ENCODE measurements at regions not wholly inside any gene's neighbourhood (a gene's known extent, or its start where the extent isn't known, plus 50 kb on each side); places are given as distances from the start of the nearest gene placed in this dataset.

DNA sequence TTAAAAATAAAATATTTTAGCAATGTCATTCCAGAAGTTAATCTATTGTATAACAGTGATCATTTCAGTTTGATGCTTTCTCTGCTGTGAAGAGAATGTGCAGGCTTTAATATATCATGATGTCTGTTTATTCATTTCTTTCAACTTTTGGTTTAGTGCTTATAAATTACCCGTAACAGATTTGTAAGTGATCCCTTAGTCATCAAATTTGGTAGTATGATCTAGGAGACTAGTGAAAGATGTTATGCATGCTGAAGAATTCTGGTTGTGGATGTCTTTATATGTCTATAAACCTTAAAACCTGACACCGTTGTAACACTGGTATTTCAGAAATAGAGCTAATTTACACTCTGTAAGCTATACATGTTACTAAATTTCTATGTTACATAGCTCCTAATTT lies 260.4 kb downstream of the CPS1 start:
- no peaks in the 10 kb centered on the region for H3F3A ChIP-seq (ENCODE audit: control insufficient read depth, insufficient read depth)
- no peak overlapping the region for H3K27ac ChIP-seq (ENCODE audit: low read depth, low read length)
- no peaks in the 10 kb centered on the region for H3K4me1 ChIP-seq (ENCODE audit: control insufficient read depth, low read length)
- TF ChIP-seq EZH2phosphoT487 (IDR thresholded peaks at IDR 0.05; ENCODE audit: borderline replicate concordance, low read length), result no peak
- TF ChIP-seq, protein P1, sequence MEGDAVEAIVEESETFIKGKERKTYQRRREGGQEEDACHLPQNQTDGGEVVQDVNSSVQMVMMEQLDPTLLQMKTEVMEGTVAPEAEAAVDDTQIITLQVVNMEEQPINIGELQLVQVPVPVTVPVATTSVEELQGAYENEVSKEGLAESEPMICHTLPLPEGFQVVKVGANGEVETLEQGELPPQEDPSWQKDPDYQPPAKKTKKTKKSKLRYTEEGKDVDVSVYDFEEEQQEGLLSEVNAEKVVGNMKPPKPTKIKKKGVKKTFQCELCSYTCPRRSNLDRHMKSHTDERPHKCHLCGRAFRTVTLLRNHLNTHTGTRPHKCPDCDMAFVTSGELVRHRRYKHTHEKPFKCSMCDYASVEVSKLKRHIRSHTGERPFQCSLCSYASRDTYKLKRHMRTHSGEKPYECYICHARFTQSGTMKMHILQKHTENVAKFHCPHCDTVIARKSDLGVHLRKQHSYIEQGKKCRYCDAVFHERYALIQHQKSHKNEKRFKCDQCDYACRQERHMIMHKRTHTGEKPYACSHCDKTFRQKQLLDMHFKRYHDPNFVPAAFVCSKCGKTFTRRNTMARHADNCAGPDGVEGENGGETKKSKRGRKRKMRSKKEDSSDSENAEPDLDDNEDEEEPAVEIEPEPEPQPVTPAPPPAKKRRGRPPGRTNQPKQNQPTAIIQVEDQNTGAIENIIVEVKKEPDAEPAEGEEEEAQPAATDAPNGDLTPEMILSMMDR (IDR thresholded peaks at IDR 0.05; ENCODE audit: low read depth, low read length, poor library complexity, severe bottlenecking), result no peak
- no peaks in the 10 kb centered on the region for H3K36me3 ChIP-seq (ENCODE audit: control insufficient read depth, low read length)
- no peaks in the 10 kb centered on the region for H3K9me2 ChIP-seq (replicated peaks; ENCODE audit: control insufficient read depth, low read length)
- no peak overlapping the region for H3K4me2 ChIP-seq (ENCODE audit: low read length)
- no peaks in the 10 kb centered on the region for H3K27me3 ChIP-seq (ENCODE audit: control insufficient read depth, low read length)
- H4K20me1 ChIP-seq (ENCODE audit: control insufficient read depth, insufficient read depth, low read depth, low read length), result no peaks in the 10 kb centered on the region
- no peaks in the 10 kb centered on the region for H3K79me2 ChIP-seq (ENCODE audit: control insufficient read depth, low read length)
- no peak overlapping the region for H3K4me3 ChIP-seq (ENCODE audit: low read length)
- no peaks in the 10 kb centered on the region for H3K9me3 ChIP-seq (ENCODE audit: control insufficient read depth, insufficient read depth, low read length)

GRCh38 chr2:210818473-210818872 lies 262.1 kb downstream of the CPS1 start:
- no peaks in the 10 kb centered on the region for H3K36me3 ChIP-seq (ENCODE audit: control insufficient read depth, low read length)
- no peaks in the 10 kb centered on the region for H3K9me3 ChIP-seq (ENCODE audit: control insufficient read depth, insufficient read depth, low read length)
- H3K9me2 ChIP-seq (replicated peaks; ENCODE audit: control insufficient read depth, low read length), result no peaks in the 10 kb centered on the region
- no peak overlapping the region for H3K27ac ChIP-seq (ENCODE audit: low read depth, low read length)
- no peak overlapping the region for H3K4me3 ChIP-seq (ENCODE audit: low read length)
- no peaks in the 10 kb centered on the region for H3F3A ChIP-seq (ENCODE audit: control insufficient read depth, insufficient read depth)
- TF ChIP-seq, protein P1 (IDR thresholded peaks at IDR 0.05; ENCODE audit: low read depth, low read length, poor library complexity, severe bottlenecking), result no peak
- TF ChIP-seq EZH2phosphoT487 (IDR thresholded peaks at IDR 0.05; ENCODE audit: borderline replicate concordance, low read length), result no peak
- no peak overlapping the region for H3K4me2 ChIP-seq (ENCODE audit: low read length)
- H4K20me1 ChIP-seq (ENCODE audit: control insufficient read depth, insufficient read depth, low read depth, low read length), result no peaks in the 10 kb centered on the region
- H3K79me2 ChIP-seq (ENCODE audit: control insufficient read depth, low read length), result no peaks in the 10 kb centered on the region
- no peaks in the 10 kb centered on the region for H3K27me3 ChIP-seq (ENCODE audit: control insufficient read depth, low read length)
- H3K4me1 ChIP-seq (ENCODE audit: control insufficient read depth, low read length), result no peaks in the 10 kb centered on the region

GRCh38 chr2:210833403-210833802 lies 277.0 kb downstream of the CPS1 start:
- Histone ChIP-seq H3K9me3 (ENCODE audit: control insufficient read depth, insufficient read depth, low read length) (no peaks in the 10 kb centered on the region), H3K4me1 (ENCODE audit: control insufficient read depth, low read length) (no peaks in the 10 kb centered on the region), H3K27ac (ENCODE audit: low read depth, low read length) (no peak overlapping the region), H3K9me2 (replicated peaks; ENCODE audit: control insufficient read depth, low read length) (no peaks in the 10 kb centered on the region), H3K4me2 (ENCODE audit: low read length) (no peak overlapping the region), H4K20me1 (ENCODE audit: control insufficient read depth, insufficient read depth, low read depth, low read length) (no peaks in the 10 kb centered on the region), H3K4me3 (ENCODE audit: low read length) (no peak overlapping the region), H3K27me3 (ENCODE audit: control insufficient read depth, low read length) (no peaks in the 10 kb centered on the region), H3K79me2 (ENCODE audit: control insufficient read depth, low read length) (no peaks in the 10 kb centered on the region), H3K36me3 (ENCODE audit: control insufficient read depth, low read length) (no peaks in the 10 kb centered on the region), H3F3A (ENCODE audit: control insufficient read depth, insufficient read depth) (no peaks in the 10 kb centered on the region)
- TF ChIP-seq, protein P1 (IDR thresholded peaks at IDR 0.05; ENCODE audit: low read depth, low read length, poor library complexity, severe bottlenecking), result no peak

DNA sequence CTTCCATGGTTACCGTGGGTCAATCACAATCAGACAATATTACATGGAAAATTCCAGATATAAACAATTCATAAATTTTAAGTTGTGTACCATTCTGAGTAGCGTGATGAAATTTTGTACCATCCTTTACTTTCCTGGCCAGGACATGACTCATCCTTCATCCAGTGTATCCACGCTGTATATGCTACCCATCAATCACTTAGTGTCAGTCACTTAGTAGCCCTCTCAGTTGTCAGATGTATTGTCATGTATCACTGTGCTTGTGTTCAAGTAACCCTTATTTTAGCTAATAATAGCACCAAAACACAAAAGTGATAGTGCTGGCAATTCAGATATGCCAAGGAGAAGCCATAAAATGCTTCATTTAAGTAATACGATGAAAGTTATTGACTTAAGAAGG lies 282.6 kb downstream of the CPS1 start:
- Histone ChIP-seq H3K4me1 (ENCODE audit: control insufficient read depth, low read length) (no peaks in the 10 kb centered on the region), H3K9me3 (ENCODE audit: control insufficient read depth, insufficient read depth, low read length) (no peaks in the 10 kb centered on the region), H3K36me3 (ENCODE audit: control insufficient read depth, low read length) (no peaks in the 10 kb centered on the region), H3K4me3 (ENCODE audit: low read length) (no peak overlapping the region), H3K9me2 (replicated peaks; ENCODE audit: control insufficient read depth, low read length) (no peaks in the 10 kb centered on the region), H3K27me3 (ENCODE audit: control insufficient read depth, low read length) (no peaks in the 10 kb centered on the region), H4K20me1 (ENCODE audit: control insufficient read depth, insufficient read depth, low read depth, low read length) (no peaks in the 10 kb centered on the region), H3K27ac (ENCODE audit: low read depth, low read length) (no peak overlapping the region), H3F3A (ENCODE audit: control insufficient read depth, insufficient read depth) (no peaks in the 10 kb centered on the region), H3K4me2 (ENCODE audit: low read length) (no peak overlapping the region), H3K79me2 (ENCODE audit: control insufficient read depth, low read length) (no peaks in the 10 kb centered on the region)
- TF ChIP-seq, protein P1 (IDR thresholded peaks at IDR 0.05; ENCODE audit: low read depth, low read length, poor library complexity, severe bottlenecking), result no peak
- TF ChIP-seq EZH2phosphoT487 (IDR thresholded peaks at IDR 0.05; ENCODE audit: borderline replicate concordance, low read length), result no peak
